Activated CD8-positive, alpha-beta T cell treated with anti-CD3 and anti-CD28 coated beads for 36 hours (primary cell): ENCODE measurements at regions not wholly inside any gene's neighbourhood (a gene's known extent, or its start where the extent isn't known, plus 50 kb on each side); places are given as distances from the start of the nearest gene placed in this dataset.

ENCODE experiments used
- ATAC-seq: fragments of 200-7000 bp; cut with Tn5 transposase; one replicate; pipeline ENCODE4 v1.10.0; 2021; ENCODE audit warnings: mild to moderate bottlenecking, moderate library complexity
- CTCF ChIA-PET: fragments of 350-600 bp; sonication (Branson Sonifier 250); formaldehyde crosslinking; loops from one replicate; lab custom pipeline; 2021; ENCODE audit warnings: antibody characterized with exemption; lab: Charles Lee
- POLR2A ChIA-PET: fragments of 350-600 bp; sonication (Branson Sonifier 250); formaldehyde crosslinking; loops from one replicate; lab custom pipeline; 2021; ENCODE audit warnings: antibody characterized with exemption; lab: Charles Lee
- DNase-seq: peaks from one replicate; pipeline ENCODE4 v3.0.0-alpha.2; 2020
- H3K27ac Mint-ChIP-seq: one replicate; pipeline ENCODE4 v1.8.0; 2021; ENCODE audit warnings: mild to moderate bottlenecking, mixed read lengths
- H3K27me3 Mint-ChIP-seq: one replicate; pipeline ENCODE4 v1.8.0; 2021; ENCODE audit warnings: mixed read lengths
- H3K36me3 Mint-ChIP-seq: one replicate; pipeline ENCODE4 v1.8.0; 2021; ENCODE audit warnings: low read depth, mixed read lengths
- H3K4me1 Mint-ChIP-seq: one replicate; pipeline ENCODE4 v1.8.0; 2021; ENCODE audit warnings: low read depth, mixed read lengths
- H3K4me3 Mint-ChIP-seq: one replicate; pipeline ENCODE4 v1.8.0; 2021; ENCODE audit warnings: mild to moderate bottlenecking, moderate library complexity, mixed read lengths
- H3K9me3 Mint-ChIP-seq: one replicate; pipeline ENCODE4 v1.8.0; 2021; ENCODE audit warnings: mixed read lengths
- CTCF ChIP-seq: fragments of 200-600 bp; IDR thresholded peaks from one replicate; pipeline ENCODE4 v1.8.0; 2022; ENCODE audit warnings: antibody characterized with exemption, mild to moderate bottlenecking
- intact Hi-C: fragments of 100-400 bp; cut with micrococcal nuclease; formaldehyde crosslinking; loops from one replicate; pipeline ENCODE4 v1.10.0; 2022

- POLR2A ChIA-PET, result no interaction called here
- Mint-ChIP-seq H3K9me3 (no peaks in the 10 kb centered on the region), H3K4me1 (peaks cover 9% of the 10 kb centered on the region), H3K27ac (no peak overlapping the region), H3K4me3 (no peak overlapping the region), H3K27me3 (peaks cover 2% of the 10 kb centered on the region), H3K36me3 (no peaks in the 10 kb centered on the region)
- CTCF ChIA-PET, result no interaction called here
- no peak for TF ChIP-seq CTCF
- ATAC-seq, result no peak
- intact Hi-C loops, result no loop called here
- DNase-seq, result no peak
Observed at GRCh38 chr13:44236370-44236769, 137.3 kb upstream of the SERP2 start.

GRCh38 chr13:44236801-44237207 is 136.8 kb upstream of the SERP2 start:
- DNase-seq, result no peak
- Mint-ChIP-seq H3K4me3 (no peak overlapping the region), H3K36me3 (no peaks in the 10 kb centered on the region), H3K27me3 (peaks cover 2% of the 10 kb centered on the region), H3K27ac (no peak overlapping the region), H3K4me1 (peaks cover 7% of the 10 kb centered on the region), H3K9me3 (no peaks in the 10 kb centered on the region)
- CTCF ChIA-PET, result no interaction called here
- no peak for TF ChIP-seq CTCF
- intact Hi-C loops, result no loop called here
- POLR2A ChIA-PET, result no interaction called here
- ATAC-seq, result no peak

GRCh38 chr13:44237276-44237767 is 136.3 kb upstream of the SERP2 start:
- ChIA-PET POLR2A (no interaction called here), CTCF (no interaction called here)
- H3K4me3 Mint-ChIP-seq, result no peak overlapping the region
- no peaks in the 10 kb centered on the region for H3K9me3 Mint-ChIP-seq
- no peaks in the 10 kb centered on the region for H3K36me3 Mint-ChIP-seq
- no peak overlapping the region for H3K27ac Mint-ChIP-seq
- peak; percentile 86 for ATAC-seq
- intact Hi-C loops, result no loop called here
- peaks cover 3% of the 10 kb centered on the region for H3K27me3 Mint-ChIP-seq
- DNase-seq, result peak; percentile 46
- TF ChIP-seq CTCF, result no peak
- H3K4me1 Mint-ChIP-seq, result peaks cover 6% of the 10 kb centered on the region

GRCh38 chr13:44237881-44238421 is 135.7 kb upstream of the SERP2 start:
- no peak for TF ChIP-seq CTCF
- H3K36me3 Mint-ChIP-seq, result no peaks in the 10 kb centered on the region
- ChIA-PET POLR2A (no interaction called here), CTCF (no interaction called here)
- H3K9me3 Mint-ChIP-seq, result no peaks in the 10 kb centered on the region
- H3K27ac Mint-ChIP-seq, result no peak overlapping the region
- DNase-seq (no peak), ATAC-seq (no peak)
- peaks cover 10% of the 10 kb centered on the region for H3K4me1 Mint-ChIP-seq
- peaks cover 3% of the 10 kb centered on the region for H3K27me3 Mint-ChIP-seq
- no peak overlapping the region for H3K4me3 Mint-ChIP-seq
- intact Hi-C loops, result no loop called here

- ATAC-seq, result no peak
- no peak overlapping the region for H3K4me3 Mint-ChIP-seq
- no peaks in the 10 kb centered on the region for H3K9me3 Mint-ChIP-seq
- H3K27ac Mint-ChIP-seq, result no peak overlapping the region
- CTCF ChIA-PET, result no interaction called here
- intact Hi-C loops, result no loop called here
- TF ChIP-seq CTCF, result no peak
- H3K4me1 Mint-ChIP-seq, result peaks cover 14% of the 10 kb centered on the region
- POLR2A ChIA-PET, result interaction anchor here (0.5 to 0.6 kb wide), 3 partner anchors 44 to 1234 kb away, joined by 3 read pairs; no protein-coding TSS in a partner anchor
- no peaks in the 10 kb centered on the region for H3K36me3 Mint-ChIP-seq
- no peak for DNase-seq
- peaks cover 4% of the 10 kb centered on the region for H3K27me3 Mint-ChIP-seq
Observed at GRCh38 chr13:44240611-44241145, 132.9 kb upstream of the SERP2 start.
